HG02759 (cell line): ENCODE measurements at regions not wholly inside any gene's neighbourhood (a gene's known extent, or its start where the extent isn't known, plus 50 kb on each side); places are given as distances from the start of the nearest gene placed in this dataset.

Experiments used
- ATAC-seq: cut with Tn5 transposase; IDR thresholded peaks from one replicate; pipeline ENCODE4 v1.9.1; 2021; ENCODE audit warnings: mild to moderate bottlenecking, moderate library complexity; ENCODE audit not compliant: unreplicated experiment

GRCh38 chr9:126123927-126124326 is 202.7 kb upstream of the MVB12B start:
- no peak for ATAC-seq

GRCh38 chr9:126125177-126125576 is 201.5 kb upstream of the MVB12B start:
- ATAC-seq = no peak

- no peak for ATAC-seq
Observed at GRCh38 chr9:126125577-126125976, 201.1 kb upstream of the MVB12B start.

DNA sequence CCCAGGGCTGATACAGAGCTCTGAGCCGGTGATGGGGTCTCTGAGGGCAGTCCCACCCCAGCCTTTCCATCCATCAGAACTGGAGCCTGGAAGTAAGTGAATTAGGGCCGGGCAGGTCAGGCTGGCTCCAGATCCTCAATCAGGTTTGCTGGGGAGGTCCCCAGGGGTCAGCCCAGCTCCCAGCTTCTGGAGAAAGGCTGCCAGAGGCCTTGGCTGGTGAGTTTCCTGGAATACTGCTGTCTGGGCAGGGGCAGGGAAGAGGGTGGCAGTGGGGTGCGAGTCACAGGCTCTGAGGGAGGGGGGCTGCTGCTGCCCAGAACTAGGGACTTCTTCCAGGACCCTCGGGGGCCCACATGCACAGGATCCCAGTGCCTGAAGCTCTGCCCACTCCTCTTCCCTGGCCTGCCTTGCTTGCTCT is 200.6 kb upstream of the MVB12B start:
- no peak for ATAC-seq

DNA sequence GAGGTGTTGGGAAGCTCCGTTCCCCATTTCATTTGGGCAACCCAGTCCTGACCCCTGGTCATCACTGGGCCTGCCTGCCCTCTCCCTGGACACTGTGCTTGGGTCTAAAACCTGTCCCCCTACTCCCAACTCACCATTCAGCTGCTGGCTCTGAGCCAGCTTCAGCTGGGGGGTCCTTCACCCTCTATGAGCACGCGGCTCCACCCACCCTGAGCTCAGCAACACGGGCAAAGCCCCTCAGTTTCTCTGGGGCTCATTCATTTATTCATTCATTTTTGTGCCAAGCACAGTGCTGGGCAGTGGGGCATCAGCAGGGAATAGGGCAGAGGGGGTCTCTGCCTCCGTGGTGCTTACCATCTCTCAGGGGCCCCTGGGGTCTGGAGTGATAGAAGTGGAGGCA is 199.8 kb upstream of the MVB12B start:
- ATAC-seq = no peak

GRCh38 chr9:126127591-126127990 is 199.0 kb upstream of the MVB12B start:
- no peak for ATAC-seq

DNA sequence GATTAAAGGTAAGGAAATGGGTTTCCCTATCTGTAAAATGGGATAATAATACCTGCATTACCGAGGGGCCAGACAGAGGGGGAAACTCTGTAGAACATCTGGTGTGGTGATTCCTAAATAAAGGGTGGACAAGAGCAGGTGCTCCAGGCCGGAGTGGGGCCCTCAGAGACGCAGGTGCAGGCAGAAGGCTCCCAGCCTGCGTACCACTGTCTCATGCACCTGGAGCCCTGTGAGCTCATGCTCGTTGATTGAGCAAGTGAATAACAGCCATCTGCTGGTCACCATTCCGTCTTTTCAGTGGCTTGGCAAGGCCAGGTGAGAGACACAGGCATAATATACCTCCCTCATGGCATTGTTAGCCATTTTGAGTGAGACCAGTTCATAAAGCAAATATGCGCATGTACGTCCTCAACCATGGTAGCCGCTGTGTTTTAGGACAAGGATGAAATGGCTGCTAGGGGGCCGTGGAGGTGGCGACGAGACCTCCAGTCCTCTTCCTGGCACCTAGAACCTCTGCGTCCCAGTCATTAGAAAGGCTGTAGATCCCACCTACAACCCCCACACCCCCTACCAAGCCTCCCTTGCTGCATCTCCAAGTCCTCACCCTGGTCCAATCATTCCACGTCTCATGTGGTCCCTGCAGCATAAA is 198.0 kb upstream of the MVB12B start:
- no peak for ATAC-seq

- no peak for ATAC-seq
Observed at GRCh38 chr9:126131066-126132010, 195.3 kb upstream of the MVB12B start.

DNA sequence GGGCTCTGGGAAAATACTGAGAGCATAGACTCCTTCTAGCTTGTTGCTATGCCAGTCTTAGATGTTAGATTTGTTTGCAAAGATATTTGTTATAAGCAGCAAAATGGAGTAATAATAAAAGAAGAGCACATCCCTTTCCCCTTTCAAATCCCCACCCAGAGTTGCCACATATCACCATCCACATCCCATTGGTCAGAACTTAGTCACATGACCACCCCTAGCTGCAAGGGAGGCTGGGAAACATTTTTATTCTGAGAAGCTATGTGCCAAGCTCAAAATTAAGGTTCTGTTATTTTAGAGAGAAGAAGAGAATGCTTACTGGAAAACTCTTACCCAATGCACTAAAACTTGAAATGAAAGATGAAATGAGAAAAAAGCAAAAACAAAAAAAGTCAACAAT is 193.9 kb upstream of the MVB12B start:
- ATAC-seq = no peak

GRCh38 chr9:126144196-126144595 is 182.4 kb upstream of the MVB12B start:
- ATAC-seq = no peak

DNA sequence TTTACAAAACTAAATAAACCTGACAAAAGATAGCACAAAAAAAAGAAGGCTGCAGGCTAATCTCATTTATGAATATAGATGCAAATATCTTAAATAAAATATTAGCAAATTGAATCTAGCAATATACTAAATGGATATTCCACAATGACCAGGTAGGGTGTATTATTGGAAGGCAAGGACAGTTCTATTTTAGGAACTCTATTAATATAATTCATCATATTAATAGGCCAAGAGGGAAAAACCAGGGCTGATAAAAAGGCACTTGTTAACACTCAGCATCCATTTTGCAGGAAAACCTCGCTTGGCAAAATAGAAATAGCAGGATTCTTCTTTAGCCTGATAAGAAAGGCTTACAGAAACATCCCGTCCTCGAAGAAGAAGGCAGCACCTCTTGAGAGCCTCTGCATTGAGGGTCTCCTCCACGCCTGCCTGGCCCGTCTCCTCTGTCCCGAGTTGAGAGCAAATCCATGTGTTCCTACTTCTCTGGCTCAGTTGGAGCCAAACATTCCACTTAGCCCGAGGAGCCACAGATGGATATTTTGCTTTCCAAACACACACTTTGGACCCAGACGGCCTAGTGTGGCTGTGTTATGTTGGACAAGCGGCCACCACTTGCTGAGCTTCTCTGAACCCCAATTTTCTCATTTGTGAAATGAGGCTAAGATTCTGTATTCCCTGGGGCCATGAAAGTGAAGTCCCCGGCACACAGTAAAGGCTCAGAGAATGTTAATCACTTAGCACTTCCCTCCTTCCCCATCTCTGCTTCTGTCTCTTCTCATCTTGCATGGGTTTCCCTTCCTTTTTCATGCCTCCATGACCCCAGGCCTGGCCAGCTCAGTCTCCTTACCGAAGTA is 181.8 kb upstream of the MVB12B start:
- no peak for ATAC-seq

- ATAC-seq = no peak
Observed at GRCh38 chr9:126145887-126146253, 180.8 kb upstream of the MVB12B start.

DNA sequence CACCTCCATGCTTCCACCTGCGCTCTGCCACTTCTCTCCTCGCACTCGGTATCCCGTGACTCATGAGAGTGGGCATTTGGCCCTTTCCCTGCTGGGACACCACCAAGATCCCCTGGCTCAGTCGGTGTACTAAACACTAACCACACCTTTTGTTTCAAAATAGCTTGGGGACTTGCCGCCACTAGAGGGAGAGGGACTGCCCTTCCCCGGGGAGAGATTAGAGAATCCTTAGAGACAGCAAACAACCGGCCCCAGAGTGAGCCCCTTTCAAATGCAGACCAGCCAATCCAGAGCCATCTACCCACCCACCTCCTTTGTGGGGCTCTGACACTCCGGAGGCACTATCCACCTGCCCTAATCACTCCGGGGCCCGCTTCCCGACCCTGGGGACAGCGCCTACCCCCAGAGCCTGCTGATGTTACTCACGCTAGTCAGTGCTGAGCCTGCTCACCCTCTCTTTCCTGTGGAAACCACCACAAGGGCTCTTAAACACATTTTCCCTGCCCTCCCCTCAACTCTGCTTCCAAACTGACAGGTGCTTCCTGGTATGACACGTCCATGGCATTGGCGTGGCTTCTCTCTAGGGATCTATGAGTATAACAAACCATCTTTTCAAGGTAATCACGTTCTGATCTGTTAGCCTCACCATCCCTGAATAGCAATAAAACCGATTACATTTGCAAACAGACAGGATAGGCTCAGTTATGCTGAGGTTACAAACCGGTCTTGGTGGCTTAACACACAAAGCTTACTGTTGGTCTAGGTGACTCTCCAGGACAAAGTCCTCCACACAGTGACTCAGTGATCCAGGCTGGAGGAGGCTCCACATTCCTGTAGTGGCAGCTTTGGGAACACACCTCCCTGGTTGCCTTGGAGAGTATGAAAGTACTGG is 180.1 kb upstream of the MVB12B start:
- ATAC-seq = peak; percentile 52

- no peak for ATAC-seq
Observed at GRCh38 chr9:126147186-126147935, 179.3 kb upstream of the MVB12B start.

DNA sequence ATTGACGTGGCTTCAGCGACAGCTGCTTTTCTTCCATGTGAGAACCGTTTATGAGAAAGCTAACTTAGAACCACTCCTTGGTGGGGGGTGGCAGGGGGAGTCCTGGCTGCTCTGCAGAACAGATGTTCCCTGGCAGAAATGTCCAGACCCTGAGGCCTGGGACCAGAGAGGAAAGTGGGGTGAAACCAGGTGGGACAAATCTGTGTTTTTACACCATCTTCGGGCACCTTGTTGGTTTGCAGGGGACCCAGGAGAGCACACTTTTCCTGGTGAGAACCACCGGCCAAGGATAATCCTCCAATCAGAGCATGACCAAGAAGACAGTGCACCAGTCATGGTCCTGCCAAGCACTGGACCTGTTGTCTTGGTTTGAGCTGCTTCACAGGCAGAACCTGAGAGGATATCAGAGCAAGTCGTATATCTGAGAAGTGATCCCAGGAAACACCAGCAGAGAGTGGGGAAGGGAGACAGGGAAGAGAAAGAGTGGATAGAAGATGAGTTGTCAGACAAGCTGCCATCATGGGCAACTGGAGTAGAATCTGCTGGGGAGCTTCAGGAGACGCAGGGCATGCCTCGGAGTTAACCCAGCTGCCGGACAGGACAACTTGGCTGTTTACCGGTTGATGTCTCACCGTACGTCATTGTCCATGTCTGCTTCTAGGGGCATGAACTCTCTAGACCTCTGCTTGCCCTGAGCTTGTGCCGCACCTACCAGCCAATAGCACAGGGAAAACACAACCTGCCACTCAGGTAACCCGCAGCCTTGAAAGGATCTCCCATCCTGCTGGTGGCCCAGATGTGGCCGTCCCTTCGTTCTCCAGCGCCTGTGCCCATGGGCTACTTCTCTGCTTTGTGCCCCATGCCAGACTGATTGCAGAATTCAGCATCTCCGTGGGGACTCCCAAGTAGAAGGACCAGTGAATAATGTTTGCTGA is 178.4 kb upstream of the MVB12B start:
- ATAC-seq = no peak

DNA sequence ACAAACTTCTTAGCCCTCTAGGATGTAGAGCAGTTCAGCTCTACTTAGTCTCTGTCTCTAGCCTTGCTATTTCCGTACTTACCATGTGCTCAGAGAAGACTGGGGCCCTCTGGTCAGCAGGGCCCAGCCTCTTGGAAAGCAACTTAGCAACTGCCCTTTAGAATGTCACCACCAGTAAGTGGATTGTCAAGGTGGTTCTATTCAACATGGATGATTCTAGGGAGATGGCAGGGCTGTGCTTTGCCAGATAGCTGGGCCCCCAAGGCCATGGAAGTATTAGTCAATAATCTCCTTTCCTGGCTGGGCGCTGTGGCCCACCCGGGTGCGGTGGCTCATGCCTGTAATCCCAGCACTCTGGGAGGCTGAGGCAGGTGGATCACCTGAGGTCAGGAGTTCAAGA is 177.6 kb upstream of the MVB12B start:
- no peak for ATAC-seq

DNA sequence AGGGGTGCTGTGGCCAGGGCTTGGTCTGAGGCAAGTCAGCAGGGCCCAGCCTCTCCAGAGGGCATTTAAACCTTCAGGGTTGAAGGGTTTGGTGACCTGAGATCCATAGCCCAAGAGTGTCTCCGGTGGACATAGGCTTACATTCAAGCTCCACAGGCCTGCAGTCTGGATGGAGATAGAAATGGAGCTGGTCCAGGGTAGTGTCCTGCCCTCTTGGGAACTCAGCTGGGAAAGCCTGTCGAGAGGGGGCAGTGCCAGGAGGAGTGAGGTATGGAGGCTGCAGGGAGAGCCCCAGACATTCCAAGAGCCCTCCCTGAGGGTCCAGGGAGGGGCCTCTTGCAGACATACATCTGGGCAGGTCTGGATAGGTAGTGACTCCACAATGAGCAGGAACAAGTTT is 177.0 kb upstream of the MVB12B start:
- ATAC-seq = no peak

DNA sequence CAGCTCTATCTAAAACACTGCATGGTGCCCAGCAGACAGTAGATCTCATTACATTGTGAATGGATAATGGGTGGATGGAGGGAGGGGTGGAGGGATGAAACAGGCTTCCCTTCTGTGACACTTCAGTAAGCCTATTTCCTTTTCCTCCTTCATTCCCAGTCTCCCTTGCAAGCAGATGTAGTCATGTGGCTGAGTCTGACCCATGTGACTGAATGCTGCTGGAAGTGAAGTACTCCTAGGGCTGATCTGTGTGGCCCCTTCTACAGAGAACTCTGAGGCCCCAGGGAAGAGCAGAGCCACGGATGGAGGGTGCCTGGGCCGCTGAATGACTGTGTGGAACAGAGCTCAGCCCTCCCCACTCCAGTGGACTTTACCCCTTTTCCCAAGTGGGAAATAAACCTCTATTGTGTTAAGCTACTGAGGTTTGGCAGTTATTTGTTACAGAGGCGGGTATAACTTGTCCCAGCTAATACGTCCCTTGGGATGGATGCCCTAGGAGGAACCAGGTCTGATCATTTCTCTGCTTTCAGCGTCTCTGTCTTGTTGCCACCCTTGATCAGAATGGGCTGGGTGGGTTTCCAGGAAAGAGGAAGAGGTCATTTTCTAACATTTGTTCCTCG is 176.1 kb upstream of the MVB12B start:
- no peak for ATAC-seq
